ENCODE measurements at regions not wholly inside any gene's neighbourhood (a gene's known extent, or its start where the extent isn't known, plus 50 kb on each side); places are given as distances from the start of the nearest gene placed in this dataset.

DNA sequence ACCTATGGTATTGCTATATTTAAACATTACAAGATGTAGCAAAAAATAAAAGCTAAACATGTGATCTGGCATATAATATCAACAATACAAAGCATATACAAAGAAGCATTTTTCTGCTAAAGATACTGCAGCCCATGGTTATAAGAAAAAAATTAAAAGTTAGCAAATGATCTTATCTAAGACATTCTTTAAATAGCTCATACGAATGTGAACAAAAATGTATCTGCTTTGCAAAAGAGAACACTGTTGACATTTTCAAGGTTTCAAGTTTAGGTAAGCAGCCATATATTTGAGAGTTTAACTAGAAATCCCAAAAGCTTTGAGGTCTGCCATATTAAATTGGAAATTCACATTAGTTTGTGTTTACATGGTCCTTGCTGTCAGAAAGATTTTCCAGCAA lies 301.0 kb upstream of the SLC39A10 start:
- no peak overlapping the region for H2AFZ ChIP-seq
- H3K36me3 ChIP-seq (ENCODE audit: low read depth) = no peaks in the 10 kb centered on the region
- TF ChIP-seq EZH2 (IDR thresholded peaks at IDR 0.05; ENCODE audit: low read depth) = no peak
- TF ChIP-seq, protein P1, sequence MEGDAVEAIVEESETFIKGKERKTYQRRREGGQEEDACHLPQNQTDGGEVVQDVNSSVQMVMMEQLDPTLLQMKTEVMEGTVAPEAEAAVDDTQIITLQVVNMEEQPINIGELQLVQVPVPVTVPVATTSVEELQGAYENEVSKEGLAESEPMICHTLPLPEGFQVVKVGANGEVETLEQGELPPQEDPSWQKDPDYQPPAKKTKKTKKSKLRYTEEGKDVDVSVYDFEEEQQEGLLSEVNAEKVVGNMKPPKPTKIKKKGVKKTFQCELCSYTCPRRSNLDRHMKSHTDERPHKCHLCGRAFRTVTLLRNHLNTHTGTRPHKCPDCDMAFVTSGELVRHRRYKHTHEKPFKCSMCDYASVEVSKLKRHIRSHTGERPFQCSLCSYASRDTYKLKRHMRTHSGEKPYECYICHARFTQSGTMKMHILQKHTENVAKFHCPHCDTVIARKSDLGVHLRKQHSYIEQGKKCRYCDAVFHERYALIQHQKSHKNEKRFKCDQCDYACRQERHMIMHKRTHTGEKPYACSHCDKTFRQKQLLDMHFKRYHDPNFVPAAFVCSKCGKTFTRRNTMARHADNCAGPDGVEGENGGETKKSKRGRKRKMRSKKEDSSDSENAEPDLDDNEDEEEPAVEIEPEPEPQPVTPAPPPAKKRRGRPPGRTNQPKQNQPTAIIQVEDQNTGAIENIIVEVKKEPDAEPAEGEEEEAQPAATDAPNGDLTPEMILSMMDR (conservative IDR thresholded peaks at IDR 0.05) = no peak
- BruUV-seq (replicated peaks) = no TSS peak
- no peaks in the 10 kb centered on the region for H3K9me3 ChIP-seq (ENCODE audit: insufficient read depth, low read depth)
- no peak for DNase-seq
- H3F3A ChIP-seq (ENCODE audit: insufficient read depth, low read depth) = no peaks in the 10 kb centered on the region
- intact Hi-C loops (cut with micrococcal nuclease; ENCODE audit: unreplicated experiment) = no loop called here
- no peak overlapping the region for H3K4me2 ChIP-seq
- no peaks in the 10 kb centered on the region for H4K20me1 ChIP-seq (ENCODE audit: insufficient read depth)
- no peaks in the 10 kb centered on the region for H3K27me3 ChIP-seq (ENCODE audit: insufficient read depth, low read depth)
- H3K27ac ChIP-seq = no peak overlapping the region
- no peak overlapping the region for H3K4me3 ChIP-seq
- CTCF ChIA-PET = no interaction called here
- H3K79me2 ChIP-seq (ENCODE audit: low read depth) = no peaks in the 10 kb centered on the region
- POLR2A ChIA-PET (ENCODE audit: unreplicated experiment) = no interaction called here
- no peaks in the 10 kb centered on the region for H3K9me2 ChIP-seq (ENCODE audit: insufficient read depth)
- no peaks in the 10 kb centered on the region for H3K4me1 ChIP-seq (replicated peaks; ENCODE audit: insufficient read depth)

DNA sequence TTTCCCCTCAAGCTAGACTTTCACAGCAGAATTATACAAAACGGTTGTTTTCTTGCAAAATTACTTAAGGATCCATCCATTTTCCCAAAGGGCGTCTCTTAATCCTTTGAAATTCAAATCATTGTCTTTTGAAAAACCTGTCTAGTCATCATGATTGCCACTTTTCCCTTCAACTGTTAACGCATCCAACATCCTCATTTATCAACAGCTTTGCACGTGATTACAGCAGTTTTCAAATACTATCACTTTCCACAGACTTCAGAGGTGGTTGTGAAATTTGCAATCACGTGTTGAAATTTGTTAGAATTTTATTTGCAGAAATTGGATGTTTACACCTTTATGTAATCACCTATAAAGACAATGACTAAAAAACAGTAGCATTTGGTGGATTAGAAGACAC lies 304.4 kb upstream of the SLC39A10 start:
- no peaks in the 10 kb centered on the region for H3K79me2 ChIP-seq (ENCODE audit: low read depth)
- intact Hi-C loops (cut with micrococcal nuclease; ENCODE audit: unreplicated experiment) = no loop called here
- no peak overlapping the region for H3K27ac ChIP-seq
- H3K36me3 ChIP-seq (ENCODE audit: low read depth) = no peaks in the 10 kb centered on the region
- H3K4me3 ChIP-seq = no peak overlapping the region
- no peak for TF ChIP-seq EZH2 (IDR thresholded peaks at IDR 0.05; ENCODE audit: low read depth)
- TF ChIP-seq, protein P1 (conservative IDR thresholded peaks at IDR 0.05) = no peak
- H3K9me2 ChIP-seq (ENCODE audit: insufficient read depth) = no peaks in the 10 kb centered on the region
- H3K9me3 ChIP-seq (ENCODE audit: insufficient read depth, low read depth) = no peaks in the 10 kb centered on the region
- no peak overlapping the region for H3K4me2 ChIP-seq
- no peak overlapping the region for H2AFZ ChIP-seq
- no peaks in the 10 kb centered on the region for H3F3A ChIP-seq (ENCODE audit: insufficient read depth, low read depth)
- H3K4me1 ChIP-seq (replicated peaks; ENCODE audit: insufficient read depth) = no peaks in the 10 kb centered on the region
- no peaks in the 10 kb centered on the region for H4K20me1 ChIP-seq (ENCODE audit: insufficient read depth)
- POLR2A ChIA-PET (ENCODE audit: unreplicated experiment) = no interaction called here
- DNase-seq = no peak
- CTCF ChIA-PET = no interaction called here
- BruUV-seq (replicated peaks) = no TSS peak
- H3K27me3 ChIP-seq (ENCODE audit: insufficient read depth, low read depth) = no peaks in the 10 kb centered on the region

DNA sequence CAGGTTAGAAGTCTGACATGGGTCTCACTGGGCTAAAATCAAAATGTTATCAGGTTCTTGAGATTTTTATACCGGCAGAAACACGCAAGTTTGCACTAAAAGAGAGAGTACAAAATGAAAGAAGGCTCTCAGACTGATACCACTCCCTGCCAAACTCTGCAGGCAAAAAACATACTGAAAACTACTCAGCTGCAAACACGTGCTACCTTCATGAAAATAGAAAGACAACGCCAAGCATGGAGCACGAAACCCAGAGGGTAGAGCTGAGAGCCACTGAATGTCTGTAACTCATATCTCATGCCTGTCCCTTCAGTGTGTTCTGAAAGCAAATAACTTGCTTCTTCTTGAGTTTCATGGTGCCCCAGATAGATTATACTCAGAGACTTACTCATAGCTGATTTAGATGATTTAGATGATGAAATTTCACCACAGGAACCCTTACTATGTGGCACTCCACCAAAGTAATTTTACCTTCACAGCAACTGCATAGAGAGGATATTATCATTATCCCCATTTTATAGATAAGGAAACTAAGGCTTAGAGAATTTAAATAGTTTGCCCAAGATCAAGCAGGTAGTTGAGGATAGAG lies 313.0 kb upstream of the SLC39A10 start:
- no peak overlapping the region for H2AFZ ChIP-seq
- H3K36me3 ChIP-seq (ENCODE audit: low read depth) = no peaks in the 10 kb centered on the region
- H3K27ac ChIP-seq = no peak overlapping the region
- intact Hi-C loops (cut with micrococcal nuclease; ENCODE audit: unreplicated experiment) = no loop called here
- H4K20me1 ChIP-seq (ENCODE audit: insufficient read depth) = no peaks in the 10 kb centered on the region
- no peaks in the 10 kb centered on the region for H3F3A ChIP-seq (ENCODE audit: insufficient read depth, low read depth)
- H3K9me2 ChIP-seq (ENCODE audit: insufficient read depth) = no peaks in the 10 kb centered on the region
- H3K4me3 ChIP-seq = no peak overlapping the region
- H3K9me3 ChIP-seq (ENCODE audit: insufficient read depth, low read depth) = no peaks in the 10 kb centered on the region
- no peak for DNase-seq
- POLR2A ChIA-PET (ENCODE audit: unreplicated experiment) = no interaction called here
- no peaks in the 10 kb centered on the region for H3K27me3 ChIP-seq (ENCODE audit: insufficient read depth, low read depth)
- BruUV-seq (replicated peaks) = no TSS peak
- no peaks in the 10 kb centered on the region for H3K79me2 ChIP-seq (ENCODE audit: low read depth)
- TF ChIP-seq EZH2 (IDR thresholded peaks at IDR 0.05; ENCODE audit: low read depth) = no peak
- TF ChIP-seq, protein P1 (conservative IDR thresholded peaks at IDR 0.05) = no peak
- CTCF ChIA-PET = no interaction called here
- no peaks in the 10 kb centered on the region for H3K4me1 ChIP-seq (replicated peaks; ENCODE audit: insufficient read depth)
- no peak overlapping the region for H3K4me2 ChIP-seq

Data from PC-9 (cell line).